Suprapubic skin (tissue), 3 donors: ENCODE measurements at regions not wholly inside any gene's neighbourhood (a gene's known extent, or its start where the extent isn't known, plus 50 kb on each side); places are given as distances from the start of the nearest gene placed in this dataset.

ENCODE experiments used
- POLR2AphosphoS5 ChIP-seq, 3 donors: sonication (generic); formaldehyde crosslinking; IDR thresholded peaks; one replicate each; pipeline ENCODE4 v1.6.1; 2017; ENCODE audit warnings: antibody characterized with exemption in 3 of 3
- TF ChIP-seq, protein P1 (sequence below), 2 donors: fragments of 200-600 bp in 1 of 2; fragments of 450-650 bp in 1 of 2; sonication (generic) in 1 of 2; IDR thresholded peaks; one replicate each; pipeline ENCODE4 v1.5.1; 2016 to 2019; ENCODE audit warnings: antibody characterized with exemption in 2 of 2, mild to moderate bottlenecking in 1 of 2, moderate library complexity in 1 of 2

DNA sequence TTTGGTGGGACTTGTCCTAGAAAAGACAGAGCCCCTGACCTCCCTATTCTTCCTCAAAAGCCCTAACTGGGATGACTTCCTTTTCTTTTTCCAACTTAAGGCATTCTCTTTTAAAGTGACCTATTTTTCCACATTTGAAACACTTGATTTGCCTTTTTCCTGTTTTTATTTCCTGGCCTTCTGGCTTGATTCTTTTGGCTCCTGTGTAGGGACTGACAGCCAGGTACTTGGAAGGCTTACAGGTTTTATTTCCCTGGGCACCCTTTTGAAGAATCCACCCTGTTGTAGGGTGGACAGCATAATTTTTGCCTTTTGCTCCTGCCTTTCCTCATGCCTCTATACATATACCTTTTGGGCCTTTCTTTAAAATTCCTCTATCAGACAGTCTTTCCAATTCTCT, 271.0 kb upstream of the AMELY start:
- TF ChIP-seq, protein P1, sequence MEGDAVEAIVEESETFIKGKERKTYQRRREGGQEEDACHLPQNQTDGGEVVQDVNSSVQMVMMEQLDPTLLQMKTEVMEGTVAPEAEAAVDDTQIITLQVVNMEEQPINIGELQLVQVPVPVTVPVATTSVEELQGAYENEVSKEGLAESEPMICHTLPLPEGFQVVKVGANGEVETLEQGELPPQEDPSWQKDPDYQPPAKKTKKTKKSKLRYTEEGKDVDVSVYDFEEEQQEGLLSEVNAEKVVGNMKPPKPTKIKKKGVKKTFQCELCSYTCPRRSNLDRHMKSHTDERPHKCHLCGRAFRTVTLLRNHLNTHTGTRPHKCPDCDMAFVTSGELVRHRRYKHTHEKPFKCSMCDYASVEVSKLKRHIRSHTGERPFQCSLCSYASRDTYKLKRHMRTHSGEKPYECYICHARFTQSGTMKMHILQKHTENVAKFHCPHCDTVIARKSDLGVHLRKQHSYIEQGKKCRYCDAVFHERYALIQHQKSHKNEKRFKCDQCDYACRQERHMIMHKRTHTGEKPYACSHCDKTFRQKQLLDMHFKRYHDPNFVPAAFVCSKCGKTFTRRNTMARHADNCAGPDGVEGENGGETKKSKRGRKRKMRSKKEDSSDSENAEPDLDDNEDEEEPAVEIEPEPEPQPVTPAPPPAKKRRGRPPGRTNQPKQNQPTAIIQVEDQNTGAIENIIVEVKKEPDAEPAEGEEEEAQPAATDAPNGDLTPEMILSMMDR (IDR thresholded peaks at IDR 0.05), result no peak
- TF ChIP-seq POLR2AphosphoS5 (IDR thresholded peaks at IDR 0.05), result no peak
